ENCODE measurements at regions not wholly inside any gene's neighbourhood (a gene's known extent, or its start where the extent isn't known, plus 50 kb on each side); places are given as distances from the start of the nearest gene placed in this dataset.

GRCh38 chr3:182686033-182686886 lies 107.0 kb upstream of the ATP11B start:
- Histone ChIP-seq H4K8ac (ENCODE audit: low read depth in 2 of 2, low read length in 2 of 2) (no peak overlapping the region), H3K9me3 (ENCODE audit: control insufficient read depth, insufficient read depth, low read length) (no peaks in the 10 kb centered on the region), H2BK120ac (ENCODE audit: low read depth, low read length) (no peak overlapping the region), H4K20me1 (ENCODE audit: insufficient read depth, low read length) (no peaks in the 10 kb centered on the region), H2BK5ac (ENCODE audit: low read depth, low read length, poor library complexity, severe bottlenecking) (no peak overlapping the region), H3K27me3 (ENCODE audit: control insufficient read depth, insufficient read depth, low read length) (peaks cover 4% of the 10 kb centered on the region), H2BK15ac (ENCODE audit: low read depth, low read length) (no peak overlapping the region), H3K23ac (ENCODE audit: low read depth, low read length) (no peak overlapping the region), H2BK20ac (ENCODE audit: low read depth, low read length) (no peak overlapping the region), H3K56ac (ENCODE audit: extremely low read depth, insufficient read depth, low read length) (no peak overlapping the region), H4K91ac (ENCODE audit: insufficient read depth, low read depth, low read length) (no peak overlapping the region), H3K18ac (ENCODE audit: low read depth, low read length) (no peak overlapping the region), H4K5ac (ENCODE audit: low read depth, low read length) (no peak overlapping the region), H3K4me1 (ENCODE audit: control insufficient read depth, insufficient read depth, low read length) (no peaks in the 10 kb centered on the region), H3K14ac (replicated peaks; ENCODE audit: low read depth, low read length) (no peak overlapping the region), H2AFZ (replicated peaks; ENCODE audit: low read length, poor library complexity) (no peak overlapping the region), H3K36me3 (ENCODE audit: control insufficient read depth, insufficient read depth, low read length) (no peaks in the 10 kb centered on the region), H3K4me2 (ENCODE audit: low read depth, low read length) (no peak overlapping the region), H2AK9ac (replicated peaks; ENCODE audit: low read depth, low read length, poor library complexity) (no peak overlapping the region), H3K27ac (ENCODE audit: insufficient read depth, low read length) (no peak overlapping the region), H3K9me1 (ENCODE audit: insufficient read depth, low read length) (no peaks in the 10 kb centered on the region), H2AK5ac (ENCODE audit: low read depth, low read length) (no peak overlapping the region), H3K9ac (ENCODE audit: low read depth, low read length) (no peak overlapping the region), H3K79me1 (ENCODE audit: low read depth in 1 of 2, low read length in 2 of 2) (no peaks in the 10 kb centered on the region), H3K4ac (ENCODE audit: low read depth, low read length) (no peak overlapping the region), H3K4me3 (ENCODE audit: insufficient read depth, low read depth, low read length) (no peak overlapping the region)
- DNase-seq (no peak), ATAC-seq (ENCODE audit: low read depth) (no peak)
- intact Hi-C loops (cut with micrococcal nuclease), result loop anchor here (10.0 kb wide), 1 partner anchor 1701 kb away; the partner anchor contains the start of gene DNAJC19
- WGBS, 2 experiments (ENCODE audit: extremely low coverage in 2 of 2, insufficient read length in 1 of 2), result no CpG with 5 or more reads among the region's 5 CpGs
- CTCF ChIA-PET, result interaction anchor here (0.5 to 1.3 kb wide), 4 partner anchors 12 to 977 kb away, joined by 3 to 5 read pairs (median 4); no protein-coding TSS in a partner anchor
- in situ Hi-C loops (cut with MboI; ENCODE audit: low sequenced_read_pairs), result loop anchor here (5.0 to 10.0 kb wide), 2 partner anchors 979 to 1471 kb away; no protein-coding TSS in a partner anchor
- BruUV-seq (replicated peaks), result no TSS peak
- TF ChIP-seq CHD1 (IDR thresholded peaks at IDR 0.05; ENCODE audit: low read depth, low read length) (no peak), FOS (IDR thresholded peaks at IDR 0.05; ENCODE audit: low read depth, low read length) (no peak), RAD21 (IDR thresholded peaks at IDR 0.05; ENCODE audit: low read length) (no peak), CEBPB (IDR thresholded peaks at IDR 0.05; ENCODE audit: low read depth, low read length) (no peak), NFE2L2 (IDR thresholded peaks at IDR 0.05; ENCODE audit: low read depth, low read length) (no peak), RFX5 (IDR thresholded peaks at IDR 0.05; ENCODE audit: low read depth, low read length) (no peak), BHLHE40 (IDR thresholded peaks at IDR 0.05; ENCODE audit: low read depth, low read length) (no peak)
- POLR2A ChIA-PET (ENCODE audit: unreplicated experiment), result no interaction called here
- dilution Hi-C loops (cut with HindIII; ENCODE audit: low sequenced_read_pairs, unreplicated experiment), result no loop called here
